B cell (primary cell): ENCODE measurements at regions not wholly inside any gene's neighbourhood (a gene's known extent, or its start where the extent isn't known, plus 50 kb on each side); places are given as distances from the start of the nearest gene placed in this dataset.

Source experiments
- ATAC-seq: fragments of 200-7000 bp; cut with Tn5 transposase; one replicate; pipeline ENCODE4 v1.10.0; 2021; ENCODE audit warnings: low read depth, mild to moderate bottlenecking, moderate number of reproducible peaks, moderate library complexity
- CTCF ChIA-PET: fragments of 350-600 bp; sonication (Branson Sonifier 250); formaldehyde crosslinking; loops from one replicate; lab custom pipeline; 2021; ENCODE audit warnings: antibody characterized with exemption, inconsistent platforms; lab: Charles Lee
- POLR2A ChIA-PET: fragments of 350-600 bp; sonication (Branson Sonifier 250); formaldehyde crosslinking; loops from one replicate; lab custom pipeline; 2021; ENCODE audit warnings: antibody characterized with exemption; lab: Charles Lee
- DNase-seq: peaks from one replicate; pipeline ENCODE4 v3.0.0; 2013
- H2AFZ ChIP-seq: 2 replicates; pipeline ENCODE4 v1.6.1; 2012; ENCODE audit warnings: mild to moderate bottlenecking, low read depth, low read length; ENCODE audit not compliant: insufficient read depth, poor library complexity, severe bottlenecking
- H3K27ac ChIP-seq, 2 donors: 1 replicate in 1 of 2; 2 replicates in 1 of 2; pipeline ENCODE4 v1.5.1; 2012 to 2013; ENCODE audit warnings: low read length in 2 of 2, mild to moderate bottlenecking in 2 of 2, moderate library complexity in 1 of 2
- H3K27me3 ChIP-seq, 4 experiments: fragments of 200-600 bp in 1 of 4; sonication (generic) in 1 of 4; replicated peaks in 1 of 4; 1 replicate in 2 of 4; 2 replicates in 2 of 4; pipeline versions ENCODE4 v1.6.1 to v1.7.0; 2013 to 2016; ENCODE audit warnings: low read length in 3 of 4, mild to moderate bottlenecking in 2 of 4, mixed read lengths in 1 of 4, moderate library complexity in 1 of 4; ENCODE audit not compliant: insufficient read depth in 4 of 4, control insufficient read depth in 3 of 4; ENCODE audit errors: control extremely low read depth in 1 of 4
- H3K36me3 ChIP-seq, 2 experiments: replicated peaks in 1 of 2; 1 replicate in 1 of 2; 2 replicates in 1 of 2; pipeline versions ENCODE4 v1.6.1 to v1.7.1; 2013; ENCODE audit warnings: low read length in 1 of 2; ENCODE audit not compliant: insufficient read depth in 2 of 2, control insufficient read depth in 1 of 2; ENCODE audit errors: control extremely low read depth in 1 of 2, extremely low read depth in 1 of 2
- H3K4me1 ChIP-seq, 2 donors: fragments of 200-600 bp in 1 of 2; sonication (generic) in 1 of 2; 1 replicate in 1 of 2; 2 replicates in 1 of 2; pipeline versions ENCODE4 v1.5.1 to v1.6.1; 2013 to 2017; ENCODE audit warnings: low read length in 2 of 2; ENCODE audit not compliant: control insufficient read depth in 2 of 2, insufficient read depth in 2 of 2
- H3K4me2 ChIP-seq: replicated peaks from 2 replicates; pipeline ENCODE3; 2012; ENCODE audit warnings: mild to moderate bottlenecking, low read depth, low read length; ENCODE audit not compliant: poor library complexity, severe bottlenecking
- H3K4me3 ChIP-seq, 5 experiments: fragments of 200-600 bp in 1 of 5; sonication (generic) in 1 of 5; 1 replicate in 3 of 5; 2 replicates in 2 of 5; pipeline versions ENCODE4 v1.5.1 to v1.7.0; 2011 to 2016; ENCODE audit warnings: low read length in 4 of 5, mild to moderate bottlenecking in 4 of 5, low read depth in 2 of 5, control low read depth in 1 of 5, moderate library complexity in 1 of 5; ENCODE audit not compliant: insufficient read depth in 1 of 5; ENCODE audit errors: control extremely low read depth in 1 of 5, extremely low read depth in 1 of 5
- H3K79me2 ChIP-seq: fragments of 200-600 bp; sonication (generic); one replicate; pipeline ENCODE4 v1.6.0; 2016; ENCODE audit warnings: low read length; ENCODE audit not compliant: control insufficient read depth, insufficient read depth
- H3K9ac ChIP-seq: fragments of 200-600 bp; sonication (generic); 2 replicates; pipeline ENCODE4 v1.6.1; 2017; ENCODE audit warnings: mild to moderate bottlenecking, low read length, moderate library complexity
- H3K9me3 ChIP-seq, 3 donors: one replicate each; pipeline versions ENCODE4 v1.6.1 to v1.7.1; 2013; ENCODE audit warnings: low read length in 2 of 3; ENCODE audit not compliant: control insufficient read depth in 2 of 3, insufficient read depth in 1 of 3; ENCODE audit errors: control extremely low read depth in 1 of 3
- H4K20me1 ChIP-seq: 2 replicates; pipeline ENCODE4 v1.6.0; 2012; ENCODE audit warnings: mild to moderate bottlenecking, low read length; ENCODE audit not compliant: insufficient read depth, control insufficient read depth, poor library complexity, severe bottlenecking
- H3K27ac Mint-ChIP-seq: one replicate; pipeline ENCODE4 v1.8.0; 2021; ENCODE audit warnings: mixed read lengths
- H3K27me3 Mint-ChIP-seq: one replicate; pipeline ENCODE4 v1.8.0; 2021; ENCODE audit warnings: mixed read lengths
- H3K4me1 Mint-ChIP-seq: one replicate; pipeline ENCODE4 v1.8.0; 2021; ENCODE audit warnings: mixed read lengths
- H3K4me3 Mint-ChIP-seq: one replicate; pipeline ENCODE4 v1.8.0; 2021; ENCODE audit warnings: mixed read lengths
- H3K9me3 Mint-ChIP-seq: one replicate; pipeline ENCODE4 v1.8.0; 2022; ENCODE audit warnings: mixed read lengths; ENCODE audit not compliant: insufficient read depth
- CTCF ChIP-seq: fragments of 200-600 bp; IDR thresholded peaks from one replicate; pipeline ENCODE4 v1.8.0; 2022; ENCODE audit warnings: antibody characterized with exemption, mild to moderate bottlenecking
- EZH2 ChIP-seq: IDR thresholded peaks from 2 replicates; pipeline ENCODE4 v1.6.1; 2012; ENCODE audit warnings: borderline replicate concordance, low read depth, mild to moderate bottlenecking, moderate library complexity, low read length; ENCODE audit not compliant: insufficient read depth, poor library complexity, severe bottlenecking
- WGBS: methylation state at CpG from one replicate; pipeline ENCODE4 v1.1.5; 2013; ENCODE audit warnings: missing lambda C conversion rate; ENCODE audit not compliant: insufficient coverage; 5-methylcytosine and 5-hydroxymethylcytosine counted together
- intact Hi-C: fragments of 100-400 bp; cut with micrococcal nuclease; formaldehyde crosslinking; loops from one replicate; pipeline ENCODE4 v1.10.0; 2022

- no peak overlapping the region for H3K4me3 Mint-ChIP-seq
- H3K27me3 ChIP-seq = no peaks in the 10 kb centered on the region
- no peak overlapping the region for H3K4me2 ChIP-seq
- H3K4me1 ChIP-seq = no peaks in the 10 kb centered on the region
- POLR2A ChIA-PET = no interaction called here
- no peaks in the 10 kb centered on the region for H3K9me3 Mint-ChIP-seq
- H3K9ac ChIP-seq = no peak overlapping the region
- ATAC-seq (no peak), DNase-seq (no peak)
- WGBS = 100% methylated on average over 1 of the region's 4 CpGs
- CTCF ChIA-PET = no interaction called here
- intact Hi-C loops = no loop called here
- no peak for TF ChIP-seq EZH2
- TF ChIP-seq CTCF = no peak
- no peaks in the 10 kb centered on the region for H3K27me3 Mint-ChIP-seq
- H3K4me1 Mint-ChIP-seq = no peaks in the 10 kb centered on the region
- H3K4me3 ChIP-seq = no peak overlapping the region
- no peaks in the 10 kb centered on the region for H4K20me1 ChIP-seq
- no peaks in the 10 kb centered on the region for H3K9me3 ChIP-seq
- H3K79me2 ChIP-seq = no peaks in the 10 kb centered on the region
- H3K27ac ChIP-seq = no peak overlapping the region
- H3K27ac Mint-ChIP-seq = no peak overlapping the region
- H2AFZ ChIP-seq = no peak overlapping the region
- no peaks in the 10 kb centered on the region for H3K36me3 ChIP-seq
These were observed 120.0 kb downstream of the CRPPA start for GRCh38 chr7:16301291-16301690.

- H4K20me1 ChIP-seq = no peaks in the 10 kb centered on the region
- no peak overlapping the region for H2AFZ ChIP-seq
- H3K4me3 ChIP-seq = no peak overlapping the region
- no peak overlapping the region for H3K4me2 ChIP-seq
- no peaks in the 10 kb centered on the region for H3K4me1 Mint-ChIP-seq
- no peaks in the 10 kb centered on the region for H3K9me3 ChIP-seq
- no peaks in the 10 kb centered on the region for H3K27me3 Mint-ChIP-seq
- WGBS = no CpG with 5 or more reads among the region's 3 CpGs
- H3K9me3 Mint-ChIP-seq = no peaks in the 10 kb centered on the region
- DNase-seq (no peak), ATAC-seq (no peak)
- no peak overlapping the region for H3K27ac ChIP-seq
- no peaks in the 10 kb centered on the region for H3K27me3 ChIP-seq
- H3K4me1 ChIP-seq = no peaks in the 10 kb centered on the region
- POLR2A ChIA-PET = no interaction called here
- intact Hi-C loops = no loop called here
- CTCF ChIA-PET = no interaction called here
- no peak overlapping the region for H3K9ac ChIP-seq
- H3K27ac Mint-ChIP-seq = no peak overlapping the region
- no peak for TF ChIP-seq CTCF
- TF ChIP-seq EZH2 = no peak
- no peaks in the 10 kb centered on the region for H3K36me3 ChIP-seq
- no peak overlapping the region for H3K4me3 Mint-ChIP-seq
- H3K79me2 ChIP-seq = no peaks in the 10 kb centered on the region
These were observed 120.9 kb downstream of the CRPPA start for GRCh38 chr7:16300361-16300895.
